T-helper 9 cell (primary cell): ENCODE measurements at regions not wholly inside any gene's neighbourhood (a gene's known extent, or its start where the extent isn't known, plus 50 kb on each side); places are given as distances from the start of the nearest gene placed in this dataset.

Experiments
- DNase-seq: peaks from one replicate; pipeline ENCODE4 v3.0.0-alpha.2; 2020

- no peak for DNase-seq
These were observed 80.4 kb upstream of the POU3F1 start for GRCh38 chr1:38126970-38127369.

GRCh38 chr1:38125837-38126520 is 79.4 kb upstream of the POU3F1 start:
- DNase-seq, result no peak

- no peak for DNase-seq
These were observed 78.4 kb upstream of the POU3F1 start for GRCh38 chr1:38125016-38125415.

- no peak for DNase-seq
These were observed 77.0 kb upstream of the POU3F1 start for GRCh38 chr1:38123356-38124135.

GRCh38 chr1:38121231-38121680 is 74.7 kb upstream of the POU3F1 start:
- DNase-seq, result no peak

- no peak for DNase-seq
These were observed 74.1 kb upstream of the POU3F1 start for GRCh38 chr1:38120552-38121230.

- DNase-seq, result no peak
These were observed 72.4 kb upstream of the POU3F1 start for GRCh38 chr1:38118976-38119375.

GRCh38 chr1:38117444-38117887 is 70.9 kb upstream of the POU3F1 start:
- DNase-seq, result no peak

GRCh38 chr1:38115682-38116202 is 69.1 kb upstream of the POU3F1 start:
- no peak for DNase-seq

GRCh38 chr1:38115226-38115625 is 68.6 kb upstream of the POU3F1 start:
- no peak for DNase-seq

GRCh38 chr1:38114241-38115026 is 67.8 kb upstream of the POU3F1 start:
- DNase-seq, result no peak

- DNase-seq, result no peak
These were observed 66.6 kb upstream of the POU3F1 start for GRCh38 chr1:38113159-38113666.

- no peak for DNase-seq
These were observed 65.0 kb upstream of the POU3F1 start for GRCh38 chr1:38111589-38111988.

GRCh38 chr1:38105267-38105666 is 58.7 kb upstream of the POU3F1 start:
- no peak for DNase-seq

- DNase-seq, result no peak
These were observed 56.0 kb upstream of the POU3F1 start for GRCh38 chr1:38102636-38103035.

GRCh38 chr1:38101037-38101785 is 54.6 kb upstream of the POU3F1 start:
- DNase-seq, result no peak

- DNase-seq, result no peak
These were observed 51.7 kb upstream of the POU3F1 start for GRCh38 chr1:38098101-38098847.

- no peak for DNase-seq
These were observed 50.8 kb upstream of the POU3F1 start for GRCh38 chr1:38097284-38097898.
